Frontal cortex (tissue), 3 donors: ENCODE measurements at regions not wholly inside any gene's neighbourhood (a gene's known extent, or its start where the extent isn't known, plus 50 kb on each side); places are given as distances from the start of the nearest gene placed in this dataset.

ENCODE experiments used
- DNase-seq, 2 donors: peaks; one replicate each; pipeline ENCODE4 v3.0.0; 2012; ENCODE audit warnings: low spot score in 2 of 2
- FAIRE-seq: peaks from 2 replicates; lab custom pipeline; 2012; peaks lifted over from hg19 to GRCh38; lab: Jason Lieb, UNC
- donor health status: control.
- donor health status: control.
- donor health status: control.

DNA sequence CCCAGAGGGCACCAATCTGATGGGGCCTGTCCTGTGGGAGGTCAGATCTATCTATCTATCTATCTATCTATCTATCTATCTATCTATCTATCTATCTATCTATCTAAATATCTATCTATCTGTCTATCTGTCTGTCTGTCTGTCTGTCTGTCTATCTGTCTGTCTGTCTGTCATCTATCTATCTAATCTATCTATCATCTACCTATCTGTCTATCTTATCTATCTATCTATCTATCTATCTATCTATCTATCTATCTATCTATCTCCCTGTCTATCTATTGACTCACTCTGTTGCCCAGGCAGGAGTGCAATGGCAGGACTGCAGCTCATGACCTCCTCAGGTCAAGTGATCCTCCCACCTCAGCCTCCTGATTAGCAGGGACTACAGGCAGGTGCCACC is 155.7 kb upstream of the STX18 start:
- FAIRE-seq (no peak), DNase-seq (no peak)

DNA sequence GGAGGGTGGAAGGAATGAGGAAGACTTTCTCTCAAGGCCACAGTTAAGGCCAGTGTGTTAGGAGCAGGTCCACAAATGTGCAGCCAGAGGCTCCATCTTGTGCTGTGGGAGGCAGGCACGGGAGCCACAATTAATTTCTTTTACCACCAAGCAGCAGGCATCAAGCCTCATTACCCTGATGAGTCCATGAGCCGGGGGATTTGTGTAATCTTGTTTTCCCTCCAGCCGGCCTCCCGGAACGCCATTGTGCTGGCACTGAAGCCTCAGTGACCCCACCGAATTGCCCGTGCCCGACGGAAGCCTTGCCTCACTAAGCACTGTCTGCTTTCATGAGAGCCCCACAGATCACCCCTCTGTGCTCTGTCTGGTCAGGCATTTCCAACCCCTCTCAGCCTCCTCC is 154.7 kb upstream of the STX18 start:
- no peak for FAIRE-seq

GRCh38 chr4:4695497-4695896 is 153.6 kb upstream of the STX18 start:
- no peak for DNase-seq
- no peak for FAIRE-seq

More for the DNA sequence above, 154.7 kb upstream of the STX18 start:
- no peak for DNase-seq

GRCh38 chr4:4694827-4695226 is 153.0 kb upstream of the STX18 start:
- DNase-seq (no peak), FAIRE-seq (no peak)

DNA sequence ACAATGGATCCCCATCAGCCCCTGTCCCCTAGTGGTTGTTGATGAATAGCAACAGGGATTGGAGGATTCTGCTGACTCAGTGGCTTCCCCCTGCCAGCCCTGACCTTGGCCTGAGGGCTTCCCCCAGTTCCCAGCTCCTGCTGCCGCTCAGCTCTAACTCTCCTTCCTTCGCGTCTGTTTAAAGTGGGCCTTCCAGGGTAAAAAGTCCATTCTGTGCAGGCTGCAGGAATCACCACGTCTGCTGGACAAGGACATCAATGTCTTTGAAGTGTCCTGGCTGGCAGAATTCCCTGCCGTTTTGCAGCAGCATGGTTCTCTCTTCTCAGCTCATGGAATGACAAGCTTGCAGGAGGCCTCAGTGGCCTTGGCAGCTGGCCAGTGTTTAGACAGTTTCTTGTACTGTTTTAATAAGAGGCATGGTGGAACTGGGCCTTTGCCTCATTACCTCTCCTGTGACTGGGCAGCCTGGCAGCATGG is 152.5 kb upstream of the STX18 start:
- no peak for DNase-seq
- FAIRE-seq = no peak

- no peak for FAIRE-seq
- DNase-seq = no peak
Measured at GRCh38 chr4:4693755-4694295, 152.0 kb upstream of the STX18 start.

- DNase-seq (no peak), FAIRE-seq (no peak)
Measured at GRCh38 chr4:4693258-4693657, 151.4 kb upstream of the STX18 start.

- DNase-seq = no peak
- FAIRE-seq = no peak
Measured at GRCh38 chr4:4690854-4691253, 149.0 kb upstream of the STX18 start.

- DNase-seq (no peak), FAIRE-seq (no peak)
Measured at GRCh38 chr4:4689694-4690440, 148.0 kb upstream of the STX18 start.

GRCh38 chr4:4687935-4688727 is 146.3 kb upstream of the STX18 start:
- DNase-seq (no peak), FAIRE-seq (no peak)

DNA sequence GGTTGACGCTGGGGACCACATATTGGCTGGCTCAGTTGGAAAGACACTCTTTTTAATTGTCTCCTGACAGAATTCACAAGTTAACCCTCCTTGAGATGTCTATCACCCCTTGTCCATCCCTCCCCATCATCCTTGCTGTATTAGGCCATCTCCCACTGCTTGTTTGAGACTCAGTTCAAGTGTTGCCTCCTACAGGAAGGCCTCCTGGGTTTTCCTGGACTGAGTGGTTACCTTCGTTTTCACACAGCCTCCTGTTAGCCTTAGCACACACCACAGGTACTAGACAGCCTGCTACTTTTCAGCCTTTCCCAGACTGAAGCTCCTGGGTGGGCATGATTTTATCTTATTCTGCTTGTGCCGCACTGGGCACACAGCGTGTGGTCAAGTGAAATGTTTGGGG is 145.3 kb upstream of the STX18 start:
- DNase-seq (no peak), FAIRE-seq (no peak)

GRCh38 chr4:4685810-4686795 is 144.3 kb upstream of the STX18 start:
- FAIRE-seq (no peak), DNase-seq (no peak)

DNA sequence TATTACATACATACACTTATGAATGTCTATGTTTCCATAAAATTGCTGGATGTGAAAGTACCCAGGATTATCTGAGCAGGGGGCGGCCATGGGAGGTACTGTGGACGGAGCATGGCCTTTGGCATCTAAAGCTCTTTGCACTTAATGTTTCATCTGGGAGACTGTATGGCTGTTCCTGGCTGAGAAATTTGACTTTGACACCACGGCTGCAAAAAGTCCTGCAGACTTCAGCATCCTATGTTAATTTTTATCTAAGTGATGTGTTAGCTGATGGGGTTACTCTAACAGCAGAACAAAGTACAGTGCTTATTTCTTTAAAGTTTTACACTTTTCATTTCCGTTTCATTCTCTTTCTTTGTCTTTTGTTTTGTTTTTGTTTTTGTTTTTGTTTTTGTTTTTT is 139.8 kb upstream of the STX18 start:
- DNase-seq (no peak), FAIRE-seq (no peak)

GRCh38 chr4:4680758-4681157 is 138.9 kb upstream of the STX18 start:
- DNase-seq (no peak), FAIRE-seq (no peak)

DNA sequence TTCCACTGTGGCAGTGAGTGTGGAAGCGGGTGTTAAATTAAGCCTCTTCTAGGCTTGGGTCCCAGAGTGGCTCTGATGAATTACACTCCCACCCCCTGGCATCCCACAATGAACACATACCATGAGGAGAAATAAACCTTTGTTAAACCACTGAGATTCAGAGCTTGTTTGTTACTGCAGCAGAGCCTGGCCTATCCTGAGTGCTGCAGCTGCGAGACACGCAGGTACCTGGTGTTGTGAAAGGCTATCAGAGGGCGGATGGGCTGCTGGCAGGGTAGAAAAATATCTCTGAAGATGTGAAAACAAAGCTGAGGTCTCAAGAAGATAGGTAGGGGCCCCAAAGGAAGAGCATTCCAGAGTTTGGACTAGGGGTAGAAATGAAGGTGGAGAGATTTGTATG is 138.4 kb upstream of the STX18 start:
- FAIRE-seq (no peak), DNase-seq (no peak)

DNA sequence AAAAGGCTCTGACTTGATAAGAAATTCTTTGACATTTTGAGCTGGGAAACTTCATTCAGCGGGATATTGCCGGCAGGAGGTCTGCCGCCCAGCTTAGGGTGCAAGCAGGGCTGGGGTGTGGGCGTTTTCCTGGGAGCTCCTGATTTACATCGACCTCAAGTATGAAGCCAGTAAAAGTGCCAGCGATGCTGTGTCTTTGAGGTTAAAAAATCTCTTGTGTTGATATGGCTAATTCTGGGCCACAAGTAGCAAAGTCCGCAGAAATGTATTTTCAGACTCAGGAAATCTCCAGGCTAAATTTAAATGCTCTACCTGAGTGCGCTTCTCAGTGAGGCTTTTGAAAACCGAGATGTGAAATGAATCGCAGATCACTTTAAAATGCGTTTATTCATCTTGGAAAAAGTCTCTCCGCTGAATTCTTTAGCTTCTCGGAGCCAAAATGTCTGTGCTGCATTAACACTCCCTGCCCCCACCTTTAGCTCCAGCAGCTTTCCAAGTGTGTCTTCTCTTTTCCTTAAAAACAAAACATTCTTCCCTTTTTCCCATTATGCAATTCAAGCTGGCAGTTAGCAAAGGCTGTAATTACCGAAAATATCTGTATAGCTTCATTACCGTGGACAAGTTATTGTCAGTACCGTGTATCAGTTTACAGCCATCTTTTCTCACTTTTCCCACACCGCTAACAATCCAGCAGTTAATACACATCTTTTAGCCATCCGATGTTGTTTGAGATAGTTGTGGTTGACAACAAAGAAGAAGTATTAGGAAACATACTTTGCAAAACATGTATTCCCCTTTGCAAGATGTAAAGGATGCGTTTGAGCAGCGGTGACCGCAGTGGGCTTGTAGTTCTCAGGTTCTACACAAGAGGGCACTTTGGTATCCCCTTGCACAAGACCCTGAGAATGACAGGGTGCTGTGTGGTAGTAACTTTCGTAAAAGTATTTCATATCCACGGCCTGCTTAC is 136.0 kb upstream of the STX18 start:
- DNase-seq (peak in 1 of 2 donors; percentile 33), FAIRE-seq (no peak)

DNA sequence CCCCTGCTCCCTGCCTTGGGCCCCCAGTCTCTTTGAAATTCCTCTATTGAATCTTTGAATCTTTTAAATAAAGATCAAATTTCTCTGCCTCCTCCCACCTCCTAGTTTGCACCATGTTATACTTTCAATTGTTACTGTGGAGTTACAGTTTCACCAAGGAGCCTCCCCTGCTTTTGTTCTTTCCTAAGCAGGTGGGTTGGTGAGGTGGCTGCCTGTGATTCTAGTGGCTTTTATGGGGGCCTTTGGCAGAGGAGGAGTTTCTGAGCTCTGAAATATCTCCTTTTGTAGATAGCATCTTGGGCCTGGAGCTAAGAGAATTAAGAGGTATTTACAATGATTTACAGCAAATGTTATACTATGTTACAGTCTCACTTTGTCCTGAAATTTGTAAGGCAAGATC is 133.8 kb upstream of the STX18 start:
- FAIRE-seq (no peak), DNase-seq (no peak)

- DNase-seq = no peak
- FAIRE-seq = no peak
Measured at GRCh38 chr4:4675051-4675581, 133.3 kb upstream of the STX18 start.

- FAIRE-seq (no peak), DNase-seq (no peak)
Measured at GRCh38 chr4:4673070-4673469, 131.2 kb upstream of the STX18 start.
